Activated CD8-positive, alpha-beta T cell treated with anti-CD3 and anti-CD28 coated beads for 36 hours (primary cell): ENCODE measurements at regions not wholly inside any gene's neighbourhood (a gene's known extent, or its start where the extent isn't known, plus 50 kb on each side); places are given as distances from the start of the nearest gene placed in this dataset.

Experiments used
- ATAC-seq: fragments of 200-7000 bp; cut with Tn5 transposase; one replicate; pipeline ENCODE4 v1.10.0; 2021; ENCODE audit warnings: mild to moderate bottlenecking, moderate library complexity
- CTCF ChIA-PET: fragments of 350-600 bp; sonication (Branson Sonifier 250); formaldehyde crosslinking; loops from one replicate; lab custom pipeline; 2021; ENCODE audit warnings: antibody characterized with exemption; lab: Charles Lee
- POLR2A ChIA-PET: fragments of 350-600 bp; sonication (Branson Sonifier 250); formaldehyde crosslinking; loops from one replicate; lab custom pipeline; 2021; ENCODE audit warnings: antibody characterized with exemption; lab: Charles Lee
- DNase-seq: peaks from one replicate; pipeline ENCODE4 v3.0.0-alpha.2; 2020
- H3K27ac Mint-ChIP-seq: one replicate; pipeline ENCODE4 v1.8.0; 2021; ENCODE audit warnings: mild to moderate bottlenecking, mixed read lengths
- H3K27me3 Mint-ChIP-seq: one replicate; pipeline ENCODE4 v1.8.0; 2021; ENCODE audit warnings: mixed read lengths
- H3K36me3 Mint-ChIP-seq: one replicate; pipeline ENCODE4 v1.8.0; 2021; ENCODE audit warnings: low read depth, mixed read lengths
- H3K4me1 Mint-ChIP-seq: one replicate; pipeline ENCODE4 v1.8.0; 2021; ENCODE audit warnings: low read depth, mixed read lengths
- H3K4me3 Mint-ChIP-seq: one replicate; pipeline ENCODE4 v1.8.0; 2021; ENCODE audit warnings: mild to moderate bottlenecking, moderate library complexity, mixed read lengths
- H3K9me3 Mint-ChIP-seq: one replicate; pipeline ENCODE4 v1.8.0; 2021; ENCODE audit warnings: mixed read lengths
- CTCF ChIP-seq: fragments of 200-600 bp; IDR thresholded peaks from one replicate; pipeline ENCODE4 v1.8.0; 2022; ENCODE audit warnings: antibody characterized with exemption, mild to moderate bottlenecking
- intact Hi-C: fragments of 100-400 bp; cut with micrococcal nuclease; formaldehyde crosslinking; loops from one replicate; pipeline ENCODE4 v1.10.0; 2022

- ATAC-seq: no peak
- Mint-ChIP-seq H3K27ac (no peak overlapping the region), H3K4me1 (no peaks in the 10 kb centered on the region), H3K9me3 (peaks cover 10% of the 10 kb centered on the region), H3K4me3 (no peak overlapping the region), H3K27me3 (no peaks in the 10 kb centered on the region), H3K36me3 (no peaks in the 10 kb centered on the region)
- POLR2A ChIA-PET: no interaction called here
- intact Hi-C loops: no loop called here
- CTCF ChIA-PET: no interaction called here
- TF ChIP-seq CTCF: no peak
- no peak for DNase-seq
Measured at GRCh38 chr11:129576652-129577051, 201.0 kb downstream of the BARX2 start.

- intact Hi-C loops: no loop called here
- H3K36me3 Mint-ChIP-seq: no peaks in the 10 kb centered on the region
- peaks cover 10% of the 10 kb centered on the region for H3K9me3 Mint-ChIP-seq
- no peak for ATAC-seq
- TF ChIP-seq CTCF: no peak
- POLR2A ChIA-PET: no interaction called here
- H3K4me3 Mint-ChIP-seq: no peak overlapping the region
- no peak overlapping the region for H3K27ac Mint-ChIP-seq
- DNase-seq: no peak
- CTCF ChIA-PET: no interaction called here
- no peaks in the 10 kb centered on the region for H3K27me3 Mint-ChIP-seq
- H3K4me1 Mint-ChIP-seq: no peaks in the 10 kb centered on the region
Measured at GRCh38 chr11:129578006-129578405, 202.4 kb downstream of the BARX2 start.

GRCh38 chr11:129580278-129580677, 204.6 kb downstream of the BARX2 start:
- H3K4me1 Mint-ChIP-seq: no peaks in the 10 kb centered on the region

GRCh38 chr11:129584316-129584715, 208.7 kb downstream of the BARX2 start:
- H3K36me3 Mint-ChIP-seq: no peaks in the 10 kb centered on the region
- no peaks in the 10 kb centered on the region for H3K27me3 Mint-ChIP-seq
- no peak overlapping the region for H3K27ac Mint-ChIP-seq
- no peaks in the 10 kb centered on the region for H3K9me3 Mint-ChIP-seq
- ATAC-seq: no peak
- no peaks in the 10 kb centered on the region for H3K4me1 Mint-ChIP-seq
- POLR2A ChIA-PET: no interaction called here
- intact Hi-C loops: no loop called here
- no peak for DNase-seq
- TF ChIP-seq CTCF: no peak
- CTCF ChIA-PET: no interaction called here
- H3K4me3 Mint-ChIP-seq: no peak overlapping the region

More at GRCh38 chr11:129580278-129580677, 204.6 kb downstream of the BARX2 start:
- H3K36me3 Mint-ChIP-seq: no peaks in the 10 kb centered on the region
- intact Hi-C loops: no loop called here
- no peaks in the 10 kb centered on the region for H3K27me3 Mint-ChIP-seq
- POLR2A ChIA-PET: no interaction called here
- CTCF ChIA-PET: no interaction called here
- no peak for TF ChIP-seq CTCF
- ATAC-seq (no peak), DNase-seq (no peak)
- peaks cover under 1% of the 10 kb centered on the region for H3K9me3 Mint-ChIP-seq
- H3K4me3 Mint-ChIP-seq: no peak overlapping the region
- no peak overlapping the region for H3K27ac Mint-ChIP-seq

- DNase-seq (no peak), ATAC-seq (no peak)
- ChIA-PET POLR2A (no interaction called here), CTCF (interaction anchor here (1.2 kb wide), 1 partner anchor 106 kb away, joined by 3 read pairs; no protein-coding TSS in a partner anchor)
- Mint-ChIP-seq H3K4me1 (no peaks in the 10 kb centered on the region), H3K27me3 (no peaks in the 10 kb centered on the region), H3K9me3 (no peaks in the 10 kb centered on the region), H3K27ac (no peak overlapping the region), H3K4me3 (no peak overlapping the region), H3K36me3 (no peaks in the 10 kb centered on the region)
- TF ChIP-seq CTCF: no peak
- intact Hi-C loops: no loop called here
Measured at GRCh38 chr11:129589190-129589860, 213.7 kb downstream of the BARX2 start.
